ENCODE measurements at regions not wholly inside any gene's neighbourhood (a gene's known extent, or its start where the extent isn't known, plus 50 kb on each side); places are given as distances from the start of the nearest gene placed in this dataset.

GRCh38 chr6:153856929-153857376 is 182.1 kb upstream of the OPRM1 start:
- Histone ChIP-seq H3K23ac (ENCODE audit: low read depth, low read length) (no peak overlapping the region), H3K4me3 (ENCODE audit: insufficient read depth, low read depth, low read length) (no peak overlapping the region), H3K36me3 (ENCODE audit: control insufficient read depth, insufficient read depth, low read length) (no peaks in the 10 kb centered on the region), H2AFZ (replicated peaks; ENCODE audit: low read length, poor library complexity) (no peak overlapping the region), H3K56ac (ENCODE audit: extremely low read depth, insufficient read depth, low read length) (no peak overlapping the region), H3K9me3 (ENCODE audit: control insufficient read depth, insufficient read depth, low read length) (peaks cover 20% of the 10 kb centered on the region), H2BK15ac (ENCODE audit: low read depth, low read length) (no peak overlapping the region), H3K27ac (ENCODE audit: insufficient read depth, low read length) (no peak overlapping the region), H3K9me1 (ENCODE audit: insufficient read depth, low read length) (no peaks in the 10 kb centered on the region), H2BK5ac (ENCODE audit: low read depth, low read length, poor library complexity, severe bottlenecking) (no peak overlapping the region), H3K27me3 (ENCODE audit: control insufficient read depth, insufficient read depth, low read length) (no peaks in the 10 kb centered on the region), H2AK5ac (ENCODE audit: low read depth, low read length) (no peak overlapping the region), H3K4ac (ENCODE audit: low read depth, low read length) (no peak overlapping the region), H2BK120ac (ENCODE audit: low read depth, low read length) (no peak overlapping the region), H3K4me2 (ENCODE audit: low read depth, low read length) (no peak overlapping the region), H2BK20ac (ENCODE audit: low read depth, low read length) (no peak overlapping the region), H3K79me1 (ENCODE audit: low read depth in 1 of 2, low read length in 2 of 2) (no peaks in the 10 kb centered on the region), H4K5ac (ENCODE audit: low read depth, low read length) (no peak overlapping the region), H3K14ac (replicated peaks; ENCODE audit: low read depth, low read length) (no peak overlapping the region), H3K9ac (ENCODE audit: low read depth, low read length) (no peak overlapping the region), H4K8ac (ENCODE audit: low read depth in 2 of 2, low read length in 2 of 2) (no peak overlapping the region), H4K20me1 (ENCODE audit: insufficient read depth, low read length) (no peaks in the 10 kb centered on the region), H3K4me1 (ENCODE audit: control insufficient read depth, insufficient read depth, low read length) (no peaks in the 10 kb centered on the region), H3K18ac (ENCODE audit: low read depth, low read length) (no peak overlapping the region), H4K91ac (ENCODE audit: insufficient read depth, low read depth, low read length) (no peak overlapping the region), H2AK9ac (replicated peaks; ENCODE audit: low read depth, low read length, poor library complexity) (no peak overlapping the region)
- CTCF ChIA-PET, result no interaction called here
- BruUV-seq (replicated peaks), result no TSS peak
- dilution Hi-C loops (cut with HindIII; ENCODE audit: low sequenced_read_pairs, unreplicated experiment) (no loop called here), intact Hi-C loops (cut with micrococcal nuclease) (no loop called here), in situ Hi-C loops (cut with MboI; ENCODE audit: low sequenced_read_pairs) (no loop called here)
- 81% methylated on average over 6 of the region's 24 CpGs; no CpG with 5 or more reads in 1 of the 2 experiments for WGBS, 2 experiments (ENCODE audit: extremely low coverage in 2 of 2, insufficient read length in 1 of 2)
- no peak for ATAC-seq (ENCODE audit: low read depth)
- no peak for DNase-seq
- POLR2A ChIA-PET (ENCODE audit: unreplicated experiment), result no interaction called here
- TF ChIP-seq FOS (IDR thresholded peaks at IDR 0.05; ENCODE audit: low read depth, low read length) (no peak), SMC3 (IDR thresholded peaks at IDR 0.05; ENCODE audit: low read depth, low read length) (no peak), POLR2A (IDR thresholded peaks at IDR 0.05; ENCODE audit: low read depth, low read length) (no peak), RCOR1 (IDR thresholded peaks at IDR 0.05; ENCODE audit: insufficient replicate concordance, low read length) (no peak), CEBPB (IDR thresholded peaks at IDR 0.05; ENCODE audit: low read depth, low read length) (no peak), RAD21 (IDR thresholded peaks at IDR 0.05; ENCODE audit: low read length) (no peak), CHD1 (IDR thresholded peaks at IDR 0.05; ENCODE audit: low read depth, low read length) (no peak), ELK1 (IDR thresholded peaks at IDR 0.05; ENCODE audit: borderline replicate concordance, low read depth, low read length) (no peak), MAZ (IDR thresholded peaks at IDR 0.05; ENCODE audit: borderline replicate concordance, low read depth, low read length) (no peak), MXI1 (IDR thresholded peaks at IDR 0.05; ENCODE audit: borderline replicate concordance, low read depth, low read length) (no peak), NFE2L2 (IDR thresholded peaks at IDR 0.05; ENCODE audit: low read depth, low read length) (no peak), BHLHE40 (IDR thresholded peaks at IDR 0.05; ENCODE audit: low read depth, low read length) (no peak), CTCF (conservative IDR thresholded peaks at IDR 0.05; ENCODE audit: low read depth, low read length) (no peak), RFX5 (IDR thresholded peaks at IDR 0.05; ENCODE audit: low read depth, low read length) (no peak), MAFK (IDR thresholded peaks at IDR 0.05; ENCODE audit: low read depth, low read length) (no peak)
- TF ChIP-seq, protein P1, sequence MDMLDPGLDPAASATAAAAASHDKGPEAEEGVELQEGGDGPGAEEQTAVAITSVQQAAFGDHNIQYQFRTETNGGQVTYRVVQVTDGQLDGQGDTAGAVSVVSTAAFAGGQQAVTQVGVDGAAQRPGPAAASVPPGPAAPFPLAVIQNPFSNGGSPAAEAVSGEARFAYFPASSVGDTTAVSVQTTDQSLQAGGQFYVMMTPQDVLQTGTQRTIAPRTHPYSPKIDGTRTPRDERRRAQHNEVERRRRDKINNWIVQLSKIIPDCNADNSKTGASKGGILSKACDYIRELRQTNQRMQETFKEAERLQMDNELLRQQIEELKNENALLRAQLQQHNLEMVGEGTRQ (IDR thresholded peaks at IDR 0.05; ENCODE audit: low read depth, low read length), result no peak
